A549 (cell line): ENCODE measurements at regions not wholly inside any gene's neighbourhood (a gene's known extent, or its start where the extent isn't known, plus 50 kb on each side); places are given as distances from the start of the nearest gene placed in this dataset.

Source experiments
- CBX8 ChIP-seq: fragments of 200-600 bp; sonication (generic); IDR thresholded peaks from 2 replicates; pipeline ENCODE4 v1.6.1; 2016
- CTCF ChIP-seq: fragments of >200 bp; sonication (Bioruptor Twin); formaldehyde crosslinking; IDR thresholded peaks from 3 replicates; pipeline ENCODE4 v1.5.1; 2016
- GATA3 ChIP-seq: IDR thresholded peaks from 2 replicates; pipeline ENCODE4 v1.6.1; 2012; ENCODE audit warnings: borderline replicate concordance
- HES2 ChIP-seq: fragments of >200 bp; sonication (Bioruptor Twin); formaldehyde crosslinking; IDR thresholded peaks from 2 replicates; pipeline ENCODE4 v1.6.1; 2016
- JUNB ChIP-seq: fragments of >200 bp; sonication (Bioruptor Twin); formaldehyde crosslinking; IDR thresholded peaks from 2 replicates; pipeline ENCODE4 v1.6.1; 2016
- MAX ChIP-seq: IDR thresholded peaks from 2 replicates; pipeline ENCODE4 v1.6.1; 2012
- NR3C1 ChIP-seq: fragments of >200 bp; sonication (Bioruptor Twin); formaldehyde crosslinking; IDR thresholded peaks from 3 replicates; pipeline ENCODE4 v1.6.1; 2017
- POLR2A ChIP-seq: IDR thresholded peaks from 2 replicates; pipeline ENCODE4 v1.6.1; 2012; ENCODE audit warnings: mild to moderate bottlenecking, low read length
- SMC3 ChIP-seq: fragments of >200 bp; sonication (Bioruptor Twin); formaldehyde crosslinking; IDR thresholded peaks from 3 replicates; pipeline ENCODE4 v1.6.1; 2018; ENCODE audit warnings: inconsistent platforms
- ZSCAN20 ChIP-seq: fragments of 250-450 bp; sonication (Bioruptor Pico); IDR thresholded peaks from 2 replicates; pipeline ENCODE4 v1.8.0; 2022; ENCODE audit warnings: mild to moderate bottlenecking, moderate library complexity

GRCh38 chr22:48649466-48649865, 1178.2 kb downstream of the BRD1 start:
- TF ChIP-seq CTCF, result no peak
- no peak for TF ChIP-seq SMC3
- no peak for TF ChIP-seq MAX
- no peak for TF ChIP-seq GATA3
- no peak for TF ChIP-seq NR3C1
- TF ChIP-seq CBX8, result no peak
- no peak for TF ChIP-seq POLR2A
- no peak for TF ChIP-seq JUNB
- TF ChIP-seq HES2, result no peak
- TF ChIP-seq ZSCAN20 (CRISPR knock-in tag), result no peak
